ENCODE measurements at regions not wholly inside any gene's neighbourhood (a gene's known extent, or its start where the extent isn't known, plus 50 kb on each side); places are given as distances from the start of the nearest gene placed in this dataset.

DNA sequence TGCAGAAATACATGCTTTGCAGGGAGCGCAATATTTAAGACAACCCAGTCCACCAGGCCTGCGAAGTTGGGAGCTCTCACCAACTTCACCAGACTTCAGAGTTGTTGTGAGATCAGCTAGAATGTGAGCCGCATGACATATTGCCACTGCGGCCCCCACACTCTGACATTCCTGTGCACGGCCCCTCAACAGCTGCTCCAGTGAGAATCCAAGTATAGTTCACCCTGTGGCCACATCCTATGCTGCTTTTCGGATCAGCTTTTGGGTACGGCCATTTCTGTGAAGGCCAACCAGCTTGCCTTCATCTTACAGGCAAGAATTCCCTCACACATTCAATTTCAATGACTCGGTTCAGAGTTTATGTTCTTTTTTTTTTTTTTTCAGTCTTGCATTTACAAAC is 177.8 kb downstream of the SOX11 start:
- Histone ChIP-seq H2BK15ac (ENCODE audit: low read depth, low read length) (no peak overlapping the region), H4K20me1 (ENCODE audit: control insufficient read depth, insufficient read depth, insufficient read length) (no peaks in the 10 kb centered on the region), H2AK5ac (ENCODE audit: insufficient read length, low read length) (no peak overlapping the region), H3K4me2 (ENCODE audit: insufficient read depth, insufficient read length, low read length) (no peak overlapping the region), H2AFZ (ENCODE audit: low read length) (no peak overlapping the region), H3T11ph (ENCODE audit: low read length) (no peak overlapping the region), H3K18ac (ENCODE audit: insufficient read length, low read depth, low read length) (no peak overlapping the region), H2BK120ac (ENCODE audit: low read depth, low read length, poor library complexity, severe bottlenecking) (no peak overlapping the region), H3K4ac (ENCODE audit: low read depth, low read length) (no peak overlapping the region), H3K23me2 (ENCODE audit: insufficient read length, low read depth, low read length, poor library complexity, severe bottlenecking) (no peaks in the 10 kb centered on the region), H2BK12ac (ENCODE audit: insufficient read length, low read depth, low read length) (no peak overlapping the region), H3K27me3 (ENCODE audit: insufficient read depth, low read length) (no peaks in the 10 kb centered on the region), H2BK5ac (ENCODE audit: insufficient read length, low read length) (no peak overlapping the region), H3K9ac (ENCODE audit: extremely low read depth, insufficient read length, low read length) (no peak overlapping the region), H4K8ac (replicated peaks; ENCODE audit: insufficient read length, low read depth, low read length) (no peak overlapping the region), H3K23ac (ENCODE audit: insufficient read length, low read depth, low read length) (no peak overlapping the region), H3K4me1 (ENCODE audit: insufficient read depth, low read length) (no peaks in the 10 kb centered on the region), H3K56ac (ENCODE audit: insufficient read length, low read depth, low read length) (no peak overlapping the region), H3K14ac (ENCODE audit: insufficient read depth, low read length) (no peak overlapping the region), H3K27ac (ENCODE audit: insufficient read length, low read depth, low read length) (no peak overlapping the region), H3K9me3 (ENCODE audit: control insufficient read depth, low read depth, low read length) (no peaks in the 10 kb centered on the region), H4K5ac (ENCODE audit: insufficient read length, low read depth, low read length) (no peak overlapping the region), H3K79me1 (ENCODE audit: insufficient read depth, low read depth, low read length, poor library complexity, severe bottlenecking) (no peaks in the 10 kb centered on the region), H3K79me2 (ENCODE audit: insufficient read depth, low read length) (no peaks in the 10 kb centered on the region), H4K91ac (ENCODE audit: insufficient read length, low read depth, low read length) (no peak overlapping the region), H2BK20ac (ENCODE audit: low read depth, low read length, poor library complexity, severe bottlenecking) (no peak overlapping the region)
- no peak for DNase-seq
- Mint-ChIP-seq H3K9me3 (peaks cover 10 to 19% of the 10 kb centered on the region in 2 experiments; a peak in 4 of 5 replicates), H3K4me3 (no peak overlapping the region), H3K36me3 (ENCODE audit: insufficient read depth in 1 of 3, low read depth in 3 of 3) (peaks cover 0 to 17% (median 4%) of the 10 kb centered on the region in 3 experiments; a peak in 4 of 7 replicates), H3K4me1 (peaks cover 5 to 10% of the 10 kb centered on the region in 2 experiments; a peak in 2 of 4 replicates), H3K27me3 (ENCODE audit: low read depth) (peaks cover 2% of the 10 kb centered on the region; the same call in 1 of the 2 replicates), H3K27ac (no peak overlapping the region)
- no CpG with 5 or more reads among the region's 8 CpGs for WGBS (ENCODE audit: extremely low coverage, insufficient read length, low lambda C conversion rate)
- TF ChIP-seq, protein P1, sequence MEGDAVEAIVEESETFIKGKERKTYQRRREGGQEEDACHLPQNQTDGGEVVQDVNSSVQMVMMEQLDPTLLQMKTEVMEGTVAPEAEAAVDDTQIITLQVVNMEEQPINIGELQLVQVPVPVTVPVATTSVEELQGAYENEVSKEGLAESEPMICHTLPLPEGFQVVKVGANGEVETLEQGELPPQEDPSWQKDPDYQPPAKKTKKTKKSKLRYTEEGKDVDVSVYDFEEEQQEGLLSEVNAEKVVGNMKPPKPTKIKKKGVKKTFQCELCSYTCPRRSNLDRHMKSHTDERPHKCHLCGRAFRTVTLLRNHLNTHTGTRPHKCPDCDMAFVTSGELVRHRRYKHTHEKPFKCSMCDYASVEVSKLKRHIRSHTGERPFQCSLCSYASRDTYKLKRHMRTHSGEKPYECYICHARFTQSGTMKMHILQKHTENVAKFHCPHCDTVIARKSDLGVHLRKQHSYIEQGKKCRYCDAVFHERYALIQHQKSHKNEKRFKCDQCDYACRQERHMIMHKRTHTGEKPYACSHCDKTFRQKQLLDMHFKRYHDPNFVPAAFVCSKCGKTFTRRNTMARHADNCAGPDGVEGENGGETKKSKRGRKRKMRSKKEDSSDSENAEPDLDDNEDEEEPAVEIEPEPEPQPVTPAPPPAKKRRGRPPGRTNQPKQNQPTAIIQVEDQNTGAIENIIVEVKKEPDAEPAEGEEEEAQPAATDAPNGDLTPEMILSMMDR (conservative IDR thresholded peaks at IDR 0.05): no peak

Data from H9 (cell line).